ENCODE measurements at regions not wholly inside any gene's neighbourhood (a gene's known extent, or its start where the extent isn't known, plus 50 kb on each side); places are given as distances from the start of the nearest gene placed in this dataset.

GRCh38 chr11:26134481-26135355 lies 197.2 kb upstream of the ANO3 start:
- DNase-seq (ENCODE audit: low spot score) (no peak), ATAC-seq (peak; percentile 41)

DNA sequence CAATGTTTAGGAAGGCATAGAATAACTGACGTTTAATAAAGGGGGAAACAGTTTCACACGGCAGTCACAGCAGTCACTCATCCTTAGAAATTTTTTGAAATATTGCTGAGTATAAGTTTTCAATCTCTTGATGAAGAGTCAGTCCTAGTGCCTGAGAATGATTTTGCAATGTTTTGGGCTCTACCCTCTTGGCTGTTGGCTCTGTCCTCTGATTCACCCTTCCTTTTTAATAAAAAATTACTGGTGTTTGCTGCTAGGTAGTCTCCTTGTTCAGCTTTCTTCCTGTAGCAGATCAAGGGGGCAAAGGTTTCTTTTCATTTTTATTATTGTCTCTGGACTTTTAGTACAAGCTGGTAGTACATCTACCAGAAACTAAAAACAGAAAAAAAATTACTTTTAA lies 194.3 kb upstream of the ANO3 start:
- no peak for DNase-seq (ENCODE audit: low spot score)
- no peak for ATAC-seq

DNA sequence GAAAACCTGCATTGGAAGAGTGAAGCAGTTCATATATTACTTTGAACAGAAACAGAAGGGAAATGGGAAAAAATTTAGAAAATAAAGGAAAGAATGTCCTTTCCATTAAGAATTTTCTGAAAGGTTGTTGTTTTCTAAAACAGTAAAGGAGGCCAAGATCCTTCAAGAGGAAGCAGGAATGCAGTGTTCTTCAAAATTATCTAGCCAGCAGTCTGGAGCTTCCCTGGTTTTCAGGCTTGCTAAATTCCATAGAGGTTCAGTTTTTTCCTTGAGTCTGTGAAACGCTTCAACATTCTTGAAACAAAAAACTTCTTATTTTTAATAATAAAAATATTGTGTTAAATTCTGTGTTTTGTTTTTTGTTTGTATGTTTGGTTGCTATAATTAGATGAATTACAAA lies 189.0 kb upstream of the ANO3 start:
- no peak for ATAC-seq

GRCh38 chr11:26143566-26144290 lies 188.2 kb upstream of the ANO3 start:
- DNase-seq (ENCODE audit: low spot score): no peak

More for the DNA sequence above, 189.0 kb upstream of the ANO3 start:
- no peak for DNase-seq (ENCODE audit: low spot score)

DNA sequence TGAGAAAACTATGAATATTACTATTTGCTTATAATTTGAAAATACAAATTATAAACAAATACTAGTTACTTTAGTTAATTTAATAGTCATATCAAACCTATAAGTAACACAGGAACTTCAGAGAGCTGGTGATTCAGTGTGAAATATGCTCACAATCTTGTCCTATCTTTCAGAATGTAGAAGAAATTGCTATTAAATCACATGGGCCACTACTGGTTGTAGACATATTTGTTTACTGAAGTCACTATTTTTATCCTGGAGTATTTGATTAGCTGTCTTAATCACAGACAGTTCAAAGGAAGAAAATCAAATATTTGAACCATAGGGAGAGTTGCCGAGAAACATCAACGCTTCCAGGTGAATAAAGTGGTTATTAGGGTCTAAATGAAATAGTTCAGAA lies 187.6 kb upstream of the ANO3 start:
- ATAC-seq (peak; percentile 34), DNase-seq (ENCODE audit: low spot score) (no peak)

More at GRCh38 chr11:26143566-26144290, 188.2 kb upstream of the ANO3 start:
- peak; percentile 66 for ATAC-seq

- no peak for DNase-seq (ENCODE audit: low spot score)
- no peak for ATAC-seq
These were observed 187.0 kb upstream of the ANO3 start for GRCh38 chr11:26144911-26145310.

- DNase-seq (ENCODE audit: low spot score) (no peak), ATAC-seq (no peak)
These were observed 182.3 kb upstream of the ANO3 start for GRCh38 chr11:26149585-26149984.

DNA sequence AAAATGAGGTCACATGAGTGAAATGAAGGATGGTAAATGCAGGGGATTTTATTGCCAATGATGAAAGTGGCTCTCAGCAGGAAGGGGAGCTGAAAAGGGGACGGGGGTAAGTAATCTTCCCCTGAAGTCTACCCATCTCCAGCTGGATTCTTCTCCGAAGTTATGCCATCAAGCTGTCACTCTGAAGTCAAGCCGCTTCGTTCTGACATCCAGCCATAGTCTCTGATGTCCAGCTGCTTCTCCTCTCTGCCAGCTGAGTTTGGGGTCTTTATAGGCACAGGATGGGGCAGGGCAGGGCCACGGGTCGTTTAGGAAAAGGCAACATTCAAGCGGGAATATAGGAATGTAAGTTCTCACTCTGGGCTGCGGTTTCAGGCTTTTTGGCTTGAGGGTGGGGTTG lies 181.9 kb upstream of the ANO3 start:
- ATAC-seq (no peak), DNase-seq (ENCODE audit: low spot score) (no peak)

DNA sequence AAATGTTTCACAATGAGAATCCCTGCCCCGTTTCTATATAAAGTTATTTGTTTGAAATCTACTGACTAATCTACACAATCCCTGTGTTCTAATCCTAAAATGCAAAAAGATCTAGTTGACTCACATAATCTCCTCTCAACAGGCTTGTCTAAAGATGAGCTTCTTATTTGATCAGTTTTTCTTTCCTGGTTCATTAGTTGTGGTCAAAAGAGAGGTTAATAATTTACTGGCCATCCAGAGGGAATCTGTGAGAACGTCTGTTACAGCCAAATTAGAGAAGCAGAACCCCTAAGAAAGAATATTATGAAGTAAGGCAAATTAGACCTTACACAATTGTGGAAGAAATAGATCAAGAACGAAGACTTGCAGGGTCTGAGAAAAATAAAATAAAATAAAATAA lies 173.7 kb upstream of the ANO3 start:
- DNase-seq (ENCODE audit: low spot score): no peak
- no peak for ATAC-seq

DNA sequence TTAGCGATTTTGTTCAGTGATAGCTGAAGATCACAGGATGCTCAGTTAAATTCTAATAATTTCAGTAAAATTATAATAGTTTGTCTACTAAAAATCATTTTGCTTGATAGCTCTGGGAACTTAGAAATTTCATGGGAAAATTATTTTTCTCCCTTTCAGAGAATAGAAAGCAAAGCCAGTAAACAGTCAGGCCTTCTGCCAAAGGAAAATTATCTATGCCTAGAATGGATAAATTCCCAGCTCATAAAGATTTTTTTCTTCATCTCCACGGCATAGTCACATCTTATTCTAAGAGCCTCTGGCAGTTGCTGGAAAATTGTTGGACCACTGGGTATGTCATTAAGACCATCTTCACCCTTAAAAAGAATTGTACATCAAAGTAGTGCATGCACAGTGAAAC lies 169.6 kb upstream of the ANO3 start:
- DNase-seq (ENCODE audit: low spot score) (no peak), ATAC-seq (no peak)

DNA sequence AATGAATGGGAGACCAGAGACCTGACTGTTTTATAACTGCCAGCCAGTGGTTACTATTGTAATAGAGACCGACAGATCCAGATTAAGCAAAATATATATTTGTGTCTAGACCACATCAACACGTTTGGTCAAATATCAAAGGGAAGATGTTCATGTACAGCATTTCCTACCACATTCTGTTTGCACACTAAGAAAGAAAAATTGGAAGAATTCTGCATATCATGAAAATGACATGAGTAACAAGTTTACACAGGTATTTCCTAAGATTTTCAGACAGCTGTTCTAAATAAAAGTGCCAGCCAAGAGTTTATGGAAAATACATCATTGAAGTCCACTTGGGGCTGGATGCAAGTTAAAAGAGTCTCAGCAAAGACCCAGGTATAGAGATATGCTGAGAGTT lies 145.5 kb upstream of the ANO3 start:
- DNase-seq (ENCODE audit: low spot score) (no peak), ATAC-seq (no peak)

- DNase-seq (ENCODE audit: low spot score): peak; percentile 56
- ATAC-seq: peak; percentile 91
These were observed 144.3 kb upstream of the ANO3 start for GRCh38 chr11:26187639-26188038.

DNA sequence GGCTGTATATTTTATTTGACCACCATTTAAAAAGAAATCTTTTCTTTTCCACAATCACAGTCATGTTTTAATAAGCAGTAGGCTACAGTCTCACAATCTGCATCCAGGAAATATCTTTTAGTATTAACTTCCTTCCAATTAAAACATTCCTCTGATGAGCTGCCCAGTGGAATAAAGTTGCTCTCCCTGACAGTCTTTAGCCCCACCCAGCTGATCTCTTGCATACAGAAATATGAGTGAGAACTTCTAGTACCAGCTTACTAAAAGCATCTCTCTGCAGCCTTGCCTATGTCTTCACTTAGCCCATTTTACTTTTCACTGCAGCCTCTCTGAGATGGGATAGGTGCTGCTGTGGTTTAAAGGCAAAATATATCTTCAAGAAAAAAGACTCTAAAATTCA lies 143.4 kb upstream of the ANO3 start:
- ATAC-seq: peak; percentile 62

DNA sequence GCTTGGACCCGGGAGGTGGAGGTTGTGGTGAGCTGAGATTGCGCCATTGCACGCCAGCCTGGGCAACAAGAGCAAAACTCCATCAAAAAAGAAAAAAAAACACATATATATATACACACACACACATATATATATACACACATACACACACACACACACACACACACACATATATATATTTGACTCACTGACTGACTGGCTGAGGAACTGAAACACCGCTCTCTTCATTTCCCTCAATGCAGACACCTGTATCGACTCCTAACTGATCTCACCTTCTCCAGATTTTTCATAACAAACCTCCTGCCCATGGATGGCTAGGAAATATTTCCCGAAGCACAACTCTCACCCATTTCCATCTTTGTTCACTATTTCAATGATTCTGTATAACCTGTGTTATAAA lies 140.7 kb upstream of the ANO3 start:
- DNase-seq (ENCODE audit: low spot score) (no peak), ATAC-seq (no peak)

More for the DNA sequence above, 143.4 kb upstream of the ANO3 start:
- DNase-seq (ENCODE audit: low spot score): no peak

DNA sequence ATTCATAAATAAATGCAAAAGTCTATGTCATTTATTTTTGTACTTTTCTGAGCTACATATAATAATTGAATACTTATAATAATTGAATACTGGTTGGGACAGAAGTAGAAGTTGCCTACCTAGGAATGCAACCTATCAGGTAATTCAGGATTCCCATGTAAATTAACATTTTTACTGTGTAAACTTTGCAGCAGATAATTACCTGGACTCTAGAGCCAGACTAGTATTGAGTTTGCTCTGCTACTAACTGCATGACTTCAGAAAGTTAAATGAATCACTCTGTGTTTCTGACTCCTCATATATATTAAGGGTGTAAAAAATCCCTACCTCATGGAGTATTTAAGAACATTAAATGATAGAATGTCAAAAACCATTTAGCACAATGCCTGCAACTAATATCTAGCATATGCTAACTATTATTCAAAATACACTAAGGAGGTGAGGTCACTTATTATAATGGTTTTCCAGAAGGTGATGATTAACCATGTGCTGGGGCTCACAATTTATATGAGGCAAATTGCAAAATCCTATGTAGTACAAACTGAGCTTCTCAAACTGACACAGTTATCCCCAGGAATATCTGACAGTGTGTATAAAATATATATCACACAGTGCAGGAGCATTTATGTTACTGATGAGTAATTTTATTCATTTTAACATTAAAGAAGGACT lies 138.1 kb upstream of the ANO3 start:
- ATAC-seq (no peak), DNase-seq (ENCODE audit: low spot score) (no peak)

- ATAC-seq (no peak), DNase-seq (ENCODE audit: low spot score) (no peak)
These were observed 137.0 kb upstream of the ANO3 start for GRCh38 chr11:26194881-26195280.

- no peak for DNase-seq (ENCODE audit: low spot score)
- ATAC-seq: no peak
These were observed 133.3 kb upstream of the ANO3 start for GRCh38 chr11:26198532-26199096.

- DNase-seq (ENCODE audit: low spot score) (no peak), ATAC-seq (no peak)
These were observed 132.4 kb upstream of the ANO3 start for GRCh38 chr11:26199331-26200095.

GRCh38 chr11:26201411-26201810 lies 130.5 kb upstream of the ANO3 start:
- ATAC-seq (no peak), DNase-seq (ENCODE audit: low spot score) (no peak)

DNA sequence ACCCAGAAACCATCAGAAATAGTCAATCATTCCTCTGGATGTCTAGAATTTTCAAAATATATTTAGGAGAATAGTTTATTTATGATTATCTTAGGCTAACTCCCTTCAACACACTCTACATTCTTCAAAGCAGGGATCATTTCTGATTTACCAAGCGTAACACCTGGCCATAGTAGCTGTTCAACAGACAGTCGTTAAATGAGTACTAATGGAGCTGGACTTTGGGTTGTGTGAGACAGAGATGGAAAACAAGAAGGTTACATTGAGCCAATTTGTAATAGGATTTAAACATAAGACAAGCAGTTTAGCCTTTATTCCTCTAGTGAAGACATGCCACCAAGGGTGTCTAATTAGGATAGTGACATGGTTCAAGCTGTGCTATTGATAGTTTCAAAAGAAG lies 129.2 kb upstream of the ANO3 start:
- ATAC-seq (no peak), DNase-seq (ENCODE audit: low spot score) (no peak)

DNA sequence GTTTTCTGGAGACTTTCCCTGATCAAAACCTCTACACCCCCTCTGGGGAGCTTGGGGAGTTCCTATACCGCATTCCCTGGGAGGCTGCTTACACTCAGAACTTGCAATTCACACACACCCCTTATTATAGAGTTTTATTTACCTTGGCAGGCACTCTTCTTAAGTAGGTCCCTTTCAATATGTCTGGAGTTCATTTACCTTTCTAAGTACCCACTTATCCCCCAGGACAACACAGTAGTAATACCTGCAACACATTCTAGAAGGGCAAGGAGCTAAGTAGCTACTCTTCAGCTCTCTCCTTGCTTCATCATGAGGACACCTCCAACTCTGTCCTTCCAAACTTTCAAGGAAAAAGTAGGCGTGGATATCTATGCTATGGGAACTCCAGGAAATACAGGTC lies 127.8 kb upstream of the ANO3 start:
- ATAC-seq (no peak), DNase-seq (ENCODE audit: low spot score) (no peak)

Measured in left lobe of liver (tissue), 2 donors.